Neuronal stem cell (in vitro differentiated cells): ENCODE measurements at regions not wholly inside any gene's neighbourhood (a gene's known extent, or its start where the extent isn't known, plus 50 kb on each side); places are given as distances from the start of the nearest gene placed in this dataset.

ENCODE experiments used
- DNase-seq: peaks from one replicate; pipeline ENCODE4 v3.0.0-alpha.2; 2013; ENCODE audit warnings: low spot score
- H2AFZ ChIP-seq: one replicate; pipeline ENCODE4 v1.6.1; 2013; ENCODE audit warnings: mild to moderate bottlenecking, low read length, inconsistent platforms
- H2AK5ac ChIP-seq: 2 replicates; pipeline ENCODE4 v1.6.1; 2013; ENCODE audit warnings: low read depth, mild to moderate bottlenecking, inconsistent platforms, low read length, moderate library complexity, mixed read lengths
- H2BK120ac ChIP-seq: 2 replicates; pipeline ENCODE4 v1.6.1; 2013; ENCODE audit warnings: low read depth, mild to moderate bottlenecking, inconsistent platforms, low read length, moderate library complexity, mixed read lengths
- H2BK12ac ChIP-seq: one replicate; pipeline ENCODE4 v1.6.1; 2013; ENCODE audit warnings: low read length, inconsistent platforms
- H2BK15ac ChIP-seq: 2 replicates; pipeline ENCODE4 v1.6.1; 2013; ENCODE audit warnings: mild to moderate bottlenecking, low read length, inconsistent platforms, mixed read lengths
- H2BK5ac ChIP-seq: one replicate; pipeline ENCODE4 v1.6.1; 2013; ENCODE audit warnings: inconsistent platforms, mild to moderate bottlenecking, low read length, moderate library complexity
- H3K14ac ChIP-seq: one replicate; pipeline ENCODE4 v1.6.1; 2013; ENCODE audit warnings: low read length, inconsistent platforms
- H3K18ac ChIP-seq: 2 replicates; pipeline ENCODE4 v1.6.1; 2013; ENCODE audit warnings: low read length, inconsistent platforms
- H3K23ac ChIP-seq: 2 replicates; pipeline ENCODE4 v1.6.1; 2013; ENCODE audit warnings: low read depth, mild to moderate bottlenecking, mixed read lengths, low read length, inconsistent platforms; ENCODE audit not compliant: poor library complexity
- H3K27ac ChIP-seq: replicated peaks from 3 replicates; pipeline ENCODE4 v1.5.1; 2013; ENCODE audit warnings: low read length, inconsistent platforms
- H3K27me3 ChIP-seq, 3 experiments: 2 replicates each; pipeline ENCODE4 v1.6.1; 2013; ENCODE audit warnings: low read length in 3 of 3, mild to moderate bottlenecking in 2 of 3, inconsistent platforms in 1 of 3, low read depth in 1 of 3, mixed read lengths in 1 of 3, moderate library complexity in 1 of 3; ENCODE audit not compliant: control insufficient read depth in 3 of 3, insufficient read depth in 3 of 3
- H3K36me3 ChIP-seq, 2 donors: replicated peaks in 1 of 2; 2 replicates each; pipeline ENCODE4 v1.6.1; 2013; ENCODE audit warnings: low read length in 2 of 2; ENCODE audit not compliant: control insufficient read depth in 2 of 2, insufficient read depth in 2 of 2
- H3K4ac ChIP-seq: 2 replicates; pipeline ENCODE4 v1.6.1; 2013; ENCODE audit warnings: inconsistent platforms, mild to moderate bottlenecking, low read length, moderate library complexity
- H3K4me1 ChIP-seq, 2 donors: 1 replicate in 1 of 2; 2 replicates in 1 of 2; pipeline ENCODE4 v1.6.1; 2013; ENCODE audit warnings: low read length in 2 of 2, low read depth in 1 of 2; ENCODE audit not compliant: control insufficient read depth in 2 of 2, insufficient read depth in 1 of 2
- H3K4me2 ChIP-seq: one replicate; pipeline ENCODE4 v1.6.1; 2013; ENCODE audit warnings: mild to moderate bottlenecking, low read length, inconsistent platforms; ENCODE audit not compliant: insufficient read depth, poor library complexity, severe bottlenecking
- H3K4me3 ChIP-seq, 2 donors: 2 replicates each; pipeline ENCODE4 v1.5.1; 2013; ENCODE audit warnings: low read length in 2 of 2, mild to moderate bottlenecking in 2 of 2, inconsistent platforms in 1 of 2, moderate library complexity in 1 of 2
- H3K79me1 ChIP-seq: one replicate; pipeline ENCODE4 v1.6.1; 2013; ENCODE audit warnings: low read depth, mild to moderate bottlenecking, inconsistent platforms, low read length, moderate library complexity
- H3K9ac ChIP-seq: one replicate; pipeline ENCODE4 v1.6.1; 2013; ENCODE audit warnings: mild to moderate bottlenecking, low read depth, low read length, inconsistent platforms; ENCODE audit not compliant: poor library complexity
- H3K9me3 ChIP-seq, 2 donors: replicated peaks in 1 of 2; 2 replicates each; pipeline versions ENCODE3 to v1.6.1; 2013; ENCODE audit warnings: low read length in 2 of 2, mild to moderate bottlenecking in 2 of 2, inconsistent platforms in 1 of 2, low read depth in 1 of 2, mixed read lengths in 1 of 2, moderate library complexity in 1 of 2; ENCODE audit not compliant: control insufficient read depth in 2 of 2, insufficient read depth in 1 of 2
- H4K8ac ChIP-seq: one replicate; pipeline ENCODE4 v1.6.1; 2013; ENCODE audit warnings: low read depth, mild to moderate bottlenecking, inconsistent platforms, low read length, moderate library complexity
- H4K91ac ChIP-seq: one replicate; pipeline ENCODE4 v1.6.1; 2013; ENCODE audit warnings: low read length, low read depth, mild to moderate bottlenecking, inconsistent platforms; ENCODE audit not compliant: poor library complexity
- WGBS, 2 donors: extraction: QIAGEN DNeasy Blood & Tissue Kit; methylation state at CpG; one replicate each; pipeline ENCODE4 v1.1.7; 2013; ENCODE audit warnings: missing lambda C conversion rate in 2 of 2, mixed read lengths in 1 of 2; ENCODE audit not compliant: insufficient read length in 2 of 2, insufficient replicate concordance in 1 of 2; ENCODE audit errors: extremely low coverage in 2 of 2; 5-methylcytosine and 5-hydroxymethylcytosine counted together

DNA sequence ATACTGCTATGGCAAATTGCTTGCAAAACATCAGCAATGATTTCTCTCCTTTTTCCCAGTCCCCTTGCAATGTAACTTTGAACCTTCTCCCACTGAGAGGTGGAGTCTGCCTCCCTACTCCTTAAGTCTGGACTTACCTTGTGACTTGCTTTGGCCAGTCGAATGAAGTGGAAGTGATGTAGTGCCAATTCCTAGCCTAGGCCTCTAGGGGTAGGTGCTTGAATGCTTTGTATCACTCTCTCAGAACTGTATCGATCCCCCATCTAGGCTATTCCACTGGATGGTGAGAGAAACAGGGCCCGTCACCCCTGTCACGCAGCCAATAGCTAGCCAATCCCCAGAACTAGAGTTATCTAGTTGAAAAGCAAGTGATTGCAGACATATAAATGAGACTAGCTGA is 238.6 kb downstream of the BTBD3 start:
- Histone ChIP-seq H3K23ac (no peak overlapping the region), H3K27me3 (no peaks in the 10 kb centered on the region), H3K4me3 (no peak overlapping the region), H3K18ac (no peak overlapping the region), H4K91ac (no peak overlapping the region), H2BK5ac (no peak overlapping the region), H2BK15ac (no peak overlapping the region), H2AK5ac (no peak overlapping the region), H2BK120ac (no peak overlapping the region), H3K27ac (no peak overlapping the region), H3K4me1 (no peaks in the 10 kb centered on the region), H3K14ac (no peak overlapping the region), H2BK12ac (no peak overlapping the region), H3K9me3 (no peaks in the 10 kb centered on the region), H3K4ac (no peak overlapping the region), H3K79me1 (no peaks in the 10 kb centered on the region), H4K8ac (no peak overlapping the region), H3K36me3 (no peaks in the 10 kb centered on the region), H2AFZ (no peak overlapping the region), H3K9ac (no peak overlapping the region), H3K4me2 (no peak overlapping the region)
- DNase-seq: no peak
- no CpG with 5 or more reads among the region's 4 CpGs for WGBS, 2 donors

DNA sequence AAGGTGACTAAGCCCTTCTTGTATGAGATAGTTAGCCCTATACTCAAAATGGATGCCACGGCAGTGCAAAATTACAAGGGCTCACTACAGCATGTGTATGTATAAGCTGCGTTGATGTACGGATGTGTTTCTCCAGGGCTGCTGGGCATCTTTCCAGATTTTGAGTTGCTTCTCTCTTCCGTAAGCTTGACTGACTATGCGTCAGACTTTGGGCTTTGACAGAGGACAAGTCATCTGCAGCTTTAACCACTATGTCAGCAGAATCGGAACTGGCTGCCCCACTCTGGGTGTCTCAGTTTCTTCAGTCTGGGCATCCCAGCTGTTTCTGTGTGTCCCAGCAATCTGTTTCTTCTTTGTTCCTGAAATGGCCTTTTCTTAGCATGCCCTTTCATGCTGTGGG is 241.6 kb downstream of the BTBD3 start:
- Histone ChIP-seq H3K27ac (no peak overlapping the region), H3K9me3 (no peaks in the 10 kb centered on the region), H2AFZ (no peak overlapping the region), H2AK5ac (no peak overlapping the region), H2BK120ac (no peak overlapping the region), H3K4me1 (no peaks in the 10 kb centered on the region), H3K36me3 (no peaks in the 10 kb centered on the region), H3K9ac (no peak overlapping the region), H2BK5ac (no peak overlapping the region), H3K79me1 (no peaks in the 10 kb centered on the region), H3K23ac (no peak overlapping the region), H4K91ac (no peak overlapping the region), H3K4me2 (no peak overlapping the region), H3K4me3 (no peak overlapping the region), H3K27me3 (no peaks in the 10 kb centered on the region), H2BK12ac (no peak overlapping the region), H2BK15ac (no peak overlapping the region), H4K8ac (no peak overlapping the region), H3K4ac (no peak overlapping the region), H3K14ac (no peak overlapping the region), H3K18ac (no peak overlapping the region)
- no CpG with 5 or more reads among the region's 6 CpGs for WGBS, 2 donors
- no peak for DNase-seq

GRCh38 chr20:12161734-12162133 is 244.0 kb downstream of the BTBD3 start:
- Histone ChIP-seq H3K4me3 (no peak overlapping the region), H4K91ac (no peak overlapping the region), H2BK120ac (no peak overlapping the region), H2BK15ac (no peak overlapping the region), H3K27ac (no peak overlapping the region), H3K4me2 (no peak overlapping the region), H4K8ac (no peak overlapping the region), H2BK5ac (no peak overlapping the region), H3K79me1 (no peaks in the 10 kb centered on the region), H3K9ac (no peak overlapping the region), H3K4me1 (no peaks in the 10 kb centered on the region), H2AFZ (no peak overlapping the region), H3K23ac (no peak overlapping the region), H3K27me3 (no peaks in the 10 kb centered on the region), H2BK12ac (no peak overlapping the region), H3K14ac (no peak overlapping the region), H3K4ac (no peak overlapping the region), H3K36me3 (no peaks in the 10 kb centered on the region), H2AK5ac (no peak overlapping the region), H3K9me3 (no peaks in the 10 kb centered on the region), H3K18ac (no peak overlapping the region)
- no CpG with 5 or more reads among the region's 2 CpGs for WGBS, 2 donors
- DNase-seq: no peak

- Histone ChIP-seq H3K9me3 (no peaks in the 10 kb centered on the region), H3K36me3 (no peaks in the 10 kb centered on the region), H2BK15ac (no peak overlapping the region), H3K14ac (no peak overlapping the region), H3K79me1 (no peaks in the 10 kb centered on the region), H3K23ac (no peak overlapping the region), H3K27ac (no peak overlapping the region), H2BK5ac (no peak overlapping the region), H2AFZ (no peak overlapping the region), H3K4me1 (no peaks in the 10 kb centered on the region), H3K18ac (no peak overlapping the region), H3K27me3 (no peaks in the 10 kb centered on the region), H3K4ac (no peak overlapping the region), H3K4me2 (no peak overlapping the region), H2BK12ac (no peak overlapping the region), H4K8ac (no peak overlapping the region), H4K91ac (no peak overlapping the region), H2BK120ac (no peak overlapping the region), H3K4me3 (no peak overlapping the region), H2AK5ac (no peak overlapping the region), H3K9ac (no peak overlapping the region)
- DNase-seq: no peak
- no CpG with 5 or more reads among the region's 4 CpGs for WGBS, 2 donors
These were observed 248.5 kb downstream of the BTBD3 start for GRCh38 chr20:12166053-12166717.
